OCI-LY7 (cell line): ENCODE measurements at regions not wholly inside any gene's neighbourhood (a gene's known extent, or its start where the extent isn't known, plus 50 kb on each side); places are given as distances from the start of the nearest gene placed in this dataset.

Experiments used
- BruUV-seq: library from RNA; stranded (reverse); fragments of 400-500 nt; replicated peaks from 2 replicates; lab custom pipeline; 2021; lab: Mats Ljungman, UMichigan
- CTCF ChIA-PET: fragments of 300-600 bp; sonication (Branson Sonifier 250); formaldehyde crosslinking; loops from one replicate; lab custom pipeline; 2022; ENCODE audit warnings: antibody characterized with exemption; ENCODE audit not compliant: unreplicated experiment; lab: Charles Lee
- POLR2A ChIA-PET: fragments of 300-600 bp; sonication (Branson Sonifier 250); formaldehyde crosslinking; loops from one replicate; lab custom pipeline; 2022; ENCODE audit warnings: antibody characterized with exemption; lab: Charles Lee
- DNase-seq: peaks from one replicate; pipeline ENCODE4 v3.0.0-alpha.2; 2015; ENCODE audit warnings: low spot score
- H2AFZ ChIP-seq: fragments of 200-600 bp; sonication (generic), shearing (Covaris generic); 2 replicates; pipeline ENCODE4 v1.6.1; 2014; ENCODE audit warnings: mild to moderate bottlenecking, antibody characterized with exemption, low read length, moderate library complexity
- H3K27ac ChIP-seq: fragments of 200-600 bp; sonication (generic); 2 replicates; pipeline ENCODE4 v1.5.1; 2014; ENCODE audit warnings: mixed run types, low read depth, mild to moderate bottlenecking, moderate library complexity, low read length, inconsistent platforms; ENCODE audit not compliant: poor library complexity, severe bottlenecking
- H3K36me3 ChIP-seq: fragments of 200-600 bp; sonication (generic); 2 replicates; pipeline ENCODE4 v1.6.1; 2014; ENCODE audit warnings: mild to moderate bottlenecking, antibody characterized with exemption, low read length, moderate library complexity, mixed read lengths; ENCODE audit not compliant: insufficient read depth
- H3K4me1 ChIP-seq: fragments of 200-600 bp; sonication (generic); 2 replicates; pipeline ENCODE4 v1.5.1; 2014; ENCODE audit warnings: mild to moderate bottlenecking, low read length; ENCODE audit not compliant: insufficient read depth, poor library complexity, severe bottlenecking
- H3K4me2 ChIP-seq: fragments of 200-600 bp; sonication (generic); 2 replicates; pipeline ENCODE4 v1.6.1; 2014; ENCODE audit warnings: mild to moderate bottlenecking, low read length
- H3K4me3 ChIP-seq: fragments of 200-600 bp; sonication (generic); 2 replicates; pipeline ENCODE4 v1.5.1; 2014; ENCODE audit warnings: mild to moderate bottlenecking, low read depth, low read length; ENCODE audit not compliant: poor library complexity, severe bottlenecking
- H3K79me2 ChIP-seq: fragments of 200-600 bp; sonication (generic); 2 replicates; pipeline ENCODE4 v1.6.1; 2016; ENCODE audit warnings: low read depth, mild to moderate bottlenecking, low read length, moderate library complexity, mixed read lengths; ENCODE audit not compliant: insufficient read depth
- H3K9me2 ChIP-seq: fragments of 200-600 bp; sonication (generic); 2 replicates; pipeline ENCODE4 v1.6.1; 2016; ENCODE audit warnings: mild to moderate bottlenecking, low read length, mixed read lengths; ENCODE audit not compliant: insufficient read depth
- H3K9me3 ChIP-seq: fragments of 200-600 bp; sonication (generic); 2 replicates; pipeline ENCODE4 v1.6.1; 2014; ENCODE audit warnings: mild to moderate bottlenecking, mixed run types, low read length, mixed read lengths
- H4K20me1 ChIP-seq: fragments of 200-600 bp; sonication (generic); 2 replicates; pipeline ENCODE4 v1.6.1; 2014; ENCODE audit warnings: mild to moderate bottlenecking, antibody characterized with exemption, low read length, moderate library complexity, mixed read lengths; ENCODE audit not compliant: insufficient read depth
- CTCF ChIP-seq: fragments of 200-600 bp; sonication (generic); conservative IDR thresholded peaks from 2 replicates; pipeline ENCODE4 v1.5.1; 2014; ENCODE audit warnings: mild to moderate bottlenecking, antibody characterized with exemption, low read length, moderate library complexity, mixed read lengths
- EZH2phosphoT487 ChIP-seq: fragments of 200-600 bp; sonication (generic); IDR thresholded peaks from 2 replicates; pipeline ENCODE4 v1.6.1; 2018; ENCODE audit warnings: low read depth, borderline replicate concordance, mild to moderate bottlenecking, mixed run types, antibody characterized with exemption, low read length, moderate library complexity, mixed read lengths
- intact Hi-C: fragments of 100-400 bp; cut with micrococcal nuclease; formaldehyde crosslinking; loops from one replicate; pipeline ENCODE4 v1.10.0; 2022; ENCODE audit not compliant: unreplicated experiment

- no peak overlapping the region for H3K4me2 ChIP-seq
These were observed 120.1 kb upstream of the UBE2E1 start for GRCh38 chr3:23685541-23686258.

GRCh38 chr3:23686519-23686918 lies 119.2 kb upstream of the UBE2E1 start:
- TF ChIP-seq EZH2phosphoT487 (no peak), CTCF (no peak)
- no peak overlapping the region for H3K4me2 ChIP-seq

More at GRCh38 chr3:23685541-23686258, 120.1 kb upstream of the UBE2E1 start:
- Histone ChIP-seq H3K9me3 (no peaks in the 10 kb centered on the region), H2AFZ (no peak overlapping the region), H3K4me3 (no peak overlapping the region), H3K4me1 (no peaks in the 10 kb centered on the region), H3K36me3 (no peaks in the 10 kb centered on the region; the same call in 1 of the 2 replicates), H3K79me2 (no peaks in the 10 kb centered on the region), H3K9me2 (no peaks in the 10 kb centered on the region), H3K27ac (no peak overlapping the region), H4K20me1 (no peaks in the 10 kb centered on the region)
- intact Hi-C loops = no loop called here
- BruUV-seq = no TSS peak
- POLR2A ChIA-PET = interaction anchor here (0.9 to 1.3 kb wide), 2 partner anchors 12 to 64 kb away, joined by 3 to 4 read pairs; no protein-coding TSS in a partner anchor
- CTCF ChIA-PET = no interaction called here
- no peak for TF ChIP-seq EZH2phosphoT487
- no peak for TF ChIP-seq CTCF
- DNase-seq = no peak

GRCh38 chr3:23691357-23691895 lies 114.3 kb upstream of the UBE2E1 start:
- no peaks in the 10 kb centered on the region for H3K4me1 ChIP-seq
- no peak overlapping the region for H3K4me2 ChIP-seq
- peaks cover 8% of the 10 kb centered on the region; the same call in 1 of the 2 replicates for H3K9me3 ChIP-seq
- ChIA-PET CTCF (no interaction called here), POLR2A (interaction anchor here (0.9 to 1.7 kb wide), 3 partner anchors 9 to 14 kb away, joined by 3 to 6 read pairs (median 5); no protein-coding TSS in a partner anchor)
- no peak overlapping the region for H3K27ac ChIP-seq
- no peak overlapping the region for H3K4me3 ChIP-seq
- no peaks in the 10 kb centered on the region for H3K79me2 ChIP-seq
- H3K36me3 ChIP-seq = no peaks in the 10 kb centered on the region; the same call in 1 of the 2 replicates
- DNase-seq = no peak
- BruUV-seq = no TSS peak
- no peaks in the 10 kb centered on the region for H4K20me1 ChIP-seq
- no peaks in the 10 kb centered on the region for H3K9me2 ChIP-seq
- no peak for TF ChIP-seq EZH2phosphoT487
- no peak for TF ChIP-seq CTCF
- intact Hi-C loops = no loop called here
- peak overlapping the region; percentile 41; the same call in 1 of the 2 replicates for H2AFZ ChIP-seq

More at GRCh38 chr3:23686519-23686918, 119.2 kb upstream of the UBE2E1 start:
- no TSS peak for BruUV-seq
- CTCF ChIA-PET = no interaction called here
- H3K9me2 ChIP-seq = no peaks in the 10 kb centered on the region
- no peaks in the 10 kb centered on the region for H3K79me2 ChIP-seq
- H3K4me3 ChIP-seq = no peak overlapping the region
- H3K4me1 ChIP-seq = no peaks in the 10 kb centered on the region
- DNase-seq = no peak
- no peak overlapping the region for H2AFZ ChIP-seq
- H4K20me1 ChIP-seq = no peaks in the 10 kb centered on the region
- no peaks in the 10 kb centered on the region; the same call in 1 of the 2 replicates for H3K36me3 ChIP-seq
- peaks cover 5% of the 10 kb centered on the region; the same call in 1 of the 2 replicates for H3K9me3 ChIP-seq
- intact Hi-C loops = no loop called here
- H3K27ac ChIP-seq = no peak overlapping the region
- POLR2A ChIA-PET = interaction anchor here (0.7 to 1.3 kb wide), 3 partner anchors 9 to 63 kb away, joined by 3 to 4 read pairs (median 3); no protein-coding TSS in a partner anchor
